ENCODE measurements at regions not wholly inside any gene's neighbourhood (a gene's known extent, or its start where the extent isn't known, plus 50 kb on each side); places are given as distances from the start of the nearest gene placed in this dataset.

GRCh38 chr7:89800761-89801160 lies 353.5 kb upstream of the STEAP1 start:
- Mint-ChIP-seq H3K27me3 (ENCODE audit: unreplicated experiment) (no peaks in the 10 kb centered on the region), H3K4me3 (ENCODE audit: unreplicated experiment) (no peak overlapping the region), H3K36me3 (ENCODE audit: unreplicated experiment) (no peaks in the 10 kb centered on the region), H3K9me3 (ENCODE audit: unreplicated experiment) (peaks cover 49% of the 10 kb centered on the region), H3K4me1 (ENCODE audit: unreplicated experiment) (no peaks in the 10 kb centered on the region), H3K27ac (ENCODE audit: unreplicated experiment) (no peak overlapping the region)
- no peak for TF ChIP-seq CTCF (IDR thresholded peaks at IDR 0.05)
- no peak for DNase-seq (ENCODE audit: extremely low spot score, unreplicated experiment)

- no peaks in the 10 kb centered on the region for H3K36me3 Mint-ChIP-seq (ENCODE audit: unreplicated experiment)
- no peaks in the 10 kb centered on the region for H3K4me1 Mint-ChIP-seq (ENCODE audit: unreplicated experiment)
- TF ChIP-seq CTCF (IDR thresholded peaks at IDR 0.05): no peak
- H3K27ac Mint-ChIP-seq (ENCODE audit: unreplicated experiment): no peak overlapping the region
- H3K9me3 Mint-ChIP-seq (ENCODE audit: unreplicated experiment): peaks cover 20% of the 10 kb centered on the region
- no peak for DNase-seq (ENCODE audit: extremely low spot score, unreplicated experiment)
- no peak overlapping the region for H3K4me3 Mint-ChIP-seq (ENCODE audit: unreplicated experiment)
- H3K27me3 Mint-ChIP-seq (ENCODE audit: unreplicated experiment): no peaks in the 10 kb centered on the region
Measured at GRCh38 chr7:89809291-89809690, 345.0 kb upstream of the STEAP1 start.

GRCh38 chr7:89813081-89813480 lies 341.2 kb upstream of the STEAP1 start:
- DNase-seq (ENCODE audit: extremely low spot score, unreplicated experiment): no peak
- Mint-ChIP-seq H3K9me3 (ENCODE audit: unreplicated experiment) (no peaks in the 10 kb centered on the region), H3K27ac (ENCODE audit: unreplicated experiment) (no peak overlapping the region), H3K4me3 (ENCODE audit: unreplicated experiment) (no peak overlapping the region), H3K4me1 (ENCODE audit: unreplicated experiment) (no peaks in the 10 kb centered on the region), H3K27me3 (ENCODE audit: unreplicated experiment) (no peaks in the 10 kb centered on the region), H3K36me3 (ENCODE audit: unreplicated experiment) (no peaks in the 10 kb centered on the region)
- no peak for TF ChIP-seq CTCF (IDR thresholded peaks at IDR 0.05)

- H3K4me3 Mint-ChIP-seq (ENCODE audit: unreplicated experiment): no peak overlapping the region
- no peaks in the 10 kb centered on the region for H3K36me3 Mint-ChIP-seq (ENCODE audit: unreplicated experiment)
Measured at GRCh38 chr7:89826121-89826520, 328.1 kb upstream of the STEAP1 start.

GRCh38 chr7:89826557-89826956 lies 327.7 kb upstream of the STEAP1 start:
- Mint-ChIP-seq H3K27me3 (ENCODE audit: unreplicated experiment) (no peaks in the 10 kb centered on the region), H3K36me3 (ENCODE audit: unreplicated experiment) (no peaks in the 10 kb centered on the region), H3K27ac (ENCODE audit: unreplicated experiment) (no peak overlapping the region), H3K4me3 (ENCODE audit: unreplicated experiment) (no peak overlapping the region), H3K4me1 (ENCODE audit: unreplicated experiment) (no peaks in the 10 kb centered on the region), H3K9me3 (ENCODE audit: unreplicated experiment) (no peaks in the 10 kb centered on the region)
- no peak for TF ChIP-seq CTCF (IDR thresholded peaks at IDR 0.05)
- DNase-seq (ENCODE audit: extremely low spot score, unreplicated experiment): no peak

More at GRCh38 chr7:89826121-89826520, 328.1 kb upstream of the STEAP1 start:
- TF ChIP-seq CTCF (IDR thresholded peaks at IDR 0.05): no peak
- Mint-ChIP-seq H3K27ac (ENCODE audit: unreplicated experiment) (no peak overlapping the region), H3K27me3 (ENCODE audit: unreplicated experiment) (no peaks in the 10 kb centered on the region), H3K9me3 (ENCODE audit: unreplicated experiment) (no peaks in the 10 kb centered on the region), H3K4me1 (ENCODE audit: unreplicated experiment) (no peaks in the 10 kb centered on the region)
- no peak for DNase-seq (ENCODE audit: extremely low spot score, unreplicated experiment)

Measured in osteocyte (in vitro differentiated cells).